ENCODE measurements at regions not wholly inside any gene's neighbourhood (a gene's known extent, or its start where the extent isn't known, plus 50 kb on each side); places are given as distances from the start of the nearest gene placed in this dataset.

- TF ChIP-seq ZNF274 (IDR thresholded peaks at IDR 0.05; ENCODE audit: low read depth, low read length) (no peak), YY1 (IDR thresholded peaks at IDR 0.05; ENCODE audit: insufficient read depth, insufficient read length) (no peak)
These were observed 103.1 kb upstream of the MYO10 start for GRCh38 chr5:17039170-17039569.
